AG04450 (cell line): ENCODE measurements at regions not wholly inside any gene's neighbourhood (a gene's known extent, or its start where the extent isn't known, plus 50 kb on each side); places are given as distances from the start of the nearest gene placed in this dataset.

Experiments
- CTCF ChIA-PET: fragments of 300-600, 350-600 bp; formaldehyde crosslinking; extraction: SDS; loops from one replicate; lab custom pipeline; 2022; ENCODE audit warnings: antibody characterized with exemption, inconsistent platforms; lab: Charles Lee
- POLR2A ChIA-PET: fragments of 350-600 bp; formaldehyde crosslinking; extraction: SDS; loops from one replicate; lab custom pipeline; 2021; ENCODE audit warnings: antibody characterized with exemption, inconsistent platforms; lab: Yijun Ruan, JAX
- DNase-seq: peaks from one replicate; pipeline ENCODE4 v3.0.0-alpha.2; 2011; ENCODE audit warnings: low read depth, low spot score
- H3K27ac ChIP-seq: one replicate; pipeline ENCODE4 v1.5.1; 2012; ENCODE audit warnings: low read depth, low read length, control low read depth
- H3K27me3 ChIP-seq: one replicate; pipeline ENCODE4 v1.6.0; 2012; ENCODE audit warnings: low read length; ENCODE audit not compliant: control insufficient read depth, insufficient read depth
- H3K4me3 ChIP-seq: 2 replicates; pipeline ENCODE4 v1.5.1; 2011; ENCODE audit warnings: mild to moderate bottlenecking, low read depth, low read length, control low read depth
- H3K9me3 ChIP-seq: 2 replicates; pipeline ENCODE4 v1.5.1; 2012; ENCODE audit warnings: low read length; ENCODE audit not compliant: control insufficient read depth, insufficient read depth
- CTCF ChIP-seq: IDR thresholded peaks from 2 replicates; pipeline ENCODE4 v1.5.1; 2011; ENCODE audit warnings: low read depth, low read length, control low read depth, inconsistent platforms

DNA sequence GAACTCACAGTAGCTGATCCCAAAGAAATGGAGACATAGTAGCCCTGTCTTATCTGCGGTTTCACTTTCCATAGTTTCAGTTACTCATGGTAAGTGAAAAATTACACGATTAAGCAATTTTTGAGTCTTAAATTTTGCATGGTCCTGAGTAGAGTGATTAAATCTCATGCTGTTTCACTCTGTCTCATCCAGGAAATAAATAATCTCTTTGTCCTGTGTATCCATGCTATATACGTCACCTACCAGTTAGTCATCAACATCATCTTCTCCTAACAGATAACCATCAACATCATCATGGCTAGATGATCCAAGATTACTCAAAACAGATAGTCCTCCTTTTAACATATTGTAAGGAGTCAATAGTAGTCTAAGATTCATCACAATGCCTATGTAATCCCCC lies 1589.3 kb downstream of the BRINP3 start:
- ChIA-PET POLR2A (no interaction called here), CTCF (no interaction called here)
- Histone ChIP-seq H3K9me3 (no peaks in the 10 kb centered on the region), H3K27me3 (no peaks in the 10 kb centered on the region), H3K4me3 (no peak overlapping the region), H3K27ac (no peak overlapping the region)
- DNase-seq = no peak
- TF ChIP-seq CTCF = no peak

DNA sequence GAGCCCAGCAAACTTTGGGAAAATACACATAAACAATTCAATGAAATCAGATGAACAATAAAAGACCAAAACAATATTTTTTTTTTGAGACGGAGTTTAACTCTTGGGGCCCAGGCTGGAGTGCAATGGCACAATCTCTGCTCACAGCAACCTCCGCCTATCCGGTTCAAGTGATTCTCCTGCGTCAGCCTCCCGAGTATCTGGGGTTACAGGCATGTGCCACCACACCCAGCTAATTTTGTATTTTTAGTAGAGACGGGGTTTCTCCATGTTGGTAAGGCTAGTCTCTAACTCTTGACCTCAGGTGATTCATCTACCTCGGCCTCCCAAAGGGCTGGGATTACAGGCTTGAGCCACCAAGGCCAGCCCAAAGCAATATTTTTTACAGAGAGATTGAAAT lies 1588.5 kb downstream of the BRINP3 start:
- Histone ChIP-seq H3K27ac (no peak overlapping the region), H3K4me3 (no peak overlapping the region), H3K9me3 (no peaks in the 10 kb centered on the region), H3K27me3 (no peaks in the 10 kb centered on the region)
- CTCF ChIA-PET = no interaction called here
- no peak for TF ChIP-seq CTCF
- no peak for DNase-seq
- POLR2A ChIA-PET = no interaction called here

GRCh38 chr1:188891958-188892357 lies 1585.7 kb downstream of the BRINP3 start:
- ChIA-PET CTCF (interaction anchor here (0.5 kb wide), 1 partner anchor 1029 kb away, joined by 5 read pairs; no protein-coding TSS in a partner anchor), POLR2A (no interaction called here)
- no peak for TF ChIP-seq CTCF
- DNase-seq = no peak
- no peak overlapping the region for H3K27ac ChIP-seq
- H3K9me3 ChIP-seq = no peaks in the 10 kb centered on the region
- H3K27me3 ChIP-seq = no peaks in the 10 kb centered on the region
- H3K4me3 ChIP-seq = no peak overlapping the region

DNA sequence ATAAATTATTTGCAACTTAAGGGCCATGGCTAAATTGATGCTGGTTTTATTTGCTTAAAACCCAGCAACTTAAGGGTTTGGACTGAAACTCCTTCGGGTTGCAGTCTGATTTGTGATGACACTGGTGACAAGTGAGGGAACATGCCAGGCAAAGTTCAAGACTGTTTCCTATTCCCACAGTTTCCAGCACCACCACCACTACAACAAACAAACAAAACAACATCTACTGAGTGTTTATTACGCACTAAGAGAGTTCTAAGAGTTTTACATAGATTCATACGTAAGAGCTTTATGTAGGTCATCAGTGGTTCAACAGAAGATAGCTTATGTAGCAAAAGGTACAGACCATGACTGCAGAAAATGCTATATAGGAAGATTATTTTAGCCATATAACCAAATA lies 1582.1 kb downstream of the BRINP3 start:
- DNase-seq = no peak
- ChIA-PET POLR2A (no interaction called here), CTCF (no interaction called here)
- Histone ChIP-seq H3K9me3 (no peaks in the 10 kb centered on the region), H3K4me3 (no peak overlapping the region), H3K27ac (no peak overlapping the region), H3K27me3 (no peaks in the 10 kb centered on the region)
- no peak for TF ChIP-seq CTCF

DNA sequence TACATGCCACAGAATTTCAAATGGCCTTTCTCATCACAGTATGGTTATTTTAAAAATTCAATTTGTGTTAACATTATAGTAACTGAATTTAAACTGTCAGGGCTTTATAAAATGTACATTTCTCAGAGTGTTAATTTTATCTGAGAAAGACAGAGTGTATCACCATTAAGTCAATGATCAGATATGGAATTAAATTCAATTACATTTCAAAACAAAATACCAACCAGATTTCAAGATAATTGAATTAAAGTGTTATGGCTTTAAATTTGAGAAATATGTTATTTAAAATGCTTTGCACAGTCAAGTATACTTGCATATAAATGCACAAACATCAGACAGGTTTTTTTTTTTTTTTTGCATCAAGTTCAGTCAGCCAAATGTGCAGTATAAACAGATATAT lies 1574.4 kb downstream of the BRINP3 start:
- Histone ChIP-seq H3K27ac (no peak overlapping the region), H3K9me3 (no peaks in the 10 kb centered on the region)

More for the DNA sequence above, 1574.4 kb downstream of the BRINP3 start:
- no peak for TF ChIP-seq CTCF
- no peak for DNase-seq
- ChIA-PET POLR2A (no interaction called here), CTCF (no interaction called here)
- Histone ChIP-seq H3K27me3 (no peaks in the 10 kb centered on the region), H3K4me3 (no peak overlapping the region)
